DND-41 (cell line): ENCODE measurements at regions not wholly inside any gene's neighbourhood (a gene's known extent, or its start where the extent isn't known, plus 50 kb on each side); places are given as distances from the start of the nearest gene placed in this dataset.

Experiments
- ATAC-seq: fragments of 200-7000 bp; cut with Tn5 transposase; 3 replicates; pipeline ENCODE4 v1.9.1; 2021; ENCODE audit warnings: low read depth; ENCODE audit not compliant: insufficient read depth
- DNase-seq: peaks from one replicate; pipeline ENCODE4 v3.0.0-alpha.2; 2020
- H2AFZ ChIP-seq: 2 replicates; pipeline ENCODE4 v1.6.0; 2012; ENCODE audit warnings: low read depth, low read length
- H3K27ac ChIP-seq: 2 replicates; pipeline ENCODE4 v1.5.1; 2012; ENCODE audit warnings: low read length, inconsistent platforms
- H3K27me3 ChIP-seq: fragments of 200-600 bp; sonication (generic); 2 replicates; pipeline ENCODE4 v1.6.0; 2012; ENCODE audit warnings: low read length, mild to moderate bottlenecking, inconsistent platforms; ENCODE audit not compliant: insufficient read depth, poor library complexity
- H3K36me3 ChIP-seq: 2 replicates; pipeline ENCODE4 v1.5.1; 2012; ENCODE audit warnings: low read length, inconsistent platforms; ENCODE audit not compliant: insufficient read depth
- H3K4me1 ChIP-seq: 2 replicates; pipeline ENCODE4 v1.5.1; 2012; ENCODE audit warnings: mild to moderate bottlenecking, low read length; ENCODE audit not compliant: insufficient read depth
- H3K4me2 ChIP-seq: 2 replicates; pipeline ENCODE4 v1.6.0; 2012; ENCODE audit warnings: mild to moderate bottlenecking, moderate library complexity, low read length, inconsistent platforms; ENCODE audit not compliant: insufficient read depth
- H3K4me3 ChIP-seq, 2 experiments: fragments of 200-600 bp in 1 of 2; shearing (Covaris generic) in 1 of 2; 2 replicates each; pipeline ENCODE4 v1.5.1; 2012 to 2016; ENCODE audit warnings: inconsistent platforms in 2 of 2, low read length in 2 of 2, mild to moderate bottlenecking in 2 of 2, low read depth in 1 of 2, moderate library complexity in 1 of 2
- H3K79me2 ChIP-seq: 2 replicates; pipeline ENCODE4 v1.6.0; 2012; ENCODE audit warnings: low read length, inconsistent platforms; ENCODE audit not compliant: insufficient read depth
- H3K9ac ChIP-seq: 2 replicates; pipeline ENCODE4 v1.6.0; 2012; ENCODE audit warnings: low read depth, mild to moderate bottlenecking, inconsistent platforms, low read length, moderate library complexity
- H3K9me3 ChIP-seq: 2 replicates; pipeline ENCODE4 v1.5.1; 2012; ENCODE audit warnings: low read length, moderate library complexity, mild to moderate bottlenecking, inconsistent platforms; ENCODE audit not compliant: insufficient read depth, severe bottlenecking
- H4K20me1 ChIP-seq: 2 replicates; pipeline ENCODE4 v1.6.0; 2012; ENCODE audit warnings: low read length; ENCODE audit not compliant: insufficient read depth
- CTCF ChIP-seq: IDR thresholded peaks from 2 replicates; pipeline ENCODE4 v1.5.1; 2012; ENCODE audit warnings: borderline replicate concordance, low read length, moderate library complexity, mild to moderate bottlenecking; ENCODE audit not compliant: poor library complexity, severe bottlenecking; ENCODE audit errors: extremely low read depth
- EZH2 ChIP-seq: IDR thresholded peaks from 3 replicates; pipeline ENCODE4 v1.6.1; 2012; ENCODE audit warnings: borderline replicate concordance, low read depth, mild to moderate bottlenecking, moderate library complexity, low read length, inconsistent platforms; ENCODE audit not compliant: severe bottlenecking

DNA sequence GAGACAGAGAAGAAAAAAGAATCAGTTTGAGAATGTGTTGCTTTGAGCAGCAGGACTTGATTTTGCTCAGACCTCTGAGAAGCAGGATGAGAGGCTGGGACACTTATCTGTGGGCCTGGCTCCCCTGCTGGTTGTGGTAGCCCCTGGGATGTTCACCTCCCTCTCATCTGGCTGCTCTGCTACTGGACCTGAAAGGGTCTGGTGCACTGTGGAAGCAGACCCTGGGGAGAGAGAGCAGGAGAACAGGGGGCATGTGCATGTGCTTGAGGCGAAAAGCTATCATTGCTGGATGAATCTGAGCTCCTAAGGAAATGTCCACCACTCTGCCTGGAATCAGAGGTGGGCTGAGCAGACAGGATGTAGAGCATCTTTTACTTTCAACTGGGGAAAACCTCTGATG lies 161.1 kb downstream of the SCP2D1 start:
- H3K4me2 ChIP-seq, result no peak overlapping the region
- no peak overlapping the region for H3K9ac ChIP-seq
- no peak overlapping the region for H2AFZ ChIP-seq
- H3K79me2 ChIP-seq, result no peaks in the 10 kb centered on the region
- TF ChIP-seq EZH2, result no peak
- no peak for TF ChIP-seq CTCF
- no peaks in the 10 kb centered on the region for H3K4me1 ChIP-seq
- H3K36me3 ChIP-seq, result no peaks in the 10 kb centered on the region
- H3K27me3 ChIP-seq, result no peaks in the 10 kb centered on the region
- no peaks in the 10 kb centered on the region for H3K9me3 ChIP-seq
- H3K27ac ChIP-seq, result no peak overlapping the region
- ATAC-seq, result no peak
- no peak overlapping the region for H3K4me3 ChIP-seq
- no peaks in the 10 kb centered on the region for H4K20me1 ChIP-seq
- DNase-seq, result no peak

DNA sequence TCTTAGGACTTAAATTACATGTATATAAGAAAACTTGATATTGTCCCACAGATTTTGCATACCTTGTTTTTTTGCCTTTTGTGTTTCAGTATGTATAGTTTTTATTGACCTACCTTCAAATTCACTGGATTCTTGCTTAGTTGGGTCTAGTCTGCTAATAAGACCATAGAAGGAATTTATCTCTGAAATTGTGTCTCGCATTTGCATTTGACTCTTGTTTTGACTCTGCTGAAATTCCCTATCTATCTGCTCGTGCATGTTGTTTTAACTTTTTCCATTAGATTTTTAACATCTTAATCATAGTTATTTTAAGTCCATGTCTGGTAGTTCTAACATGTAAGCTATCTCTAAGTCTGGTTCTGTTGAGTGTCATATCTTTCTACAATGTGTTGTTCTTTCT lies 163.9 kb downstream of the SCP2D1 start:
- H3K4me1 ChIP-seq, result no peaks in the 10 kb centered on the region
- H3K4me2 ChIP-seq, result no peak overlapping the region
- no peaks in the 10 kb centered on the region for H3K79me2 ChIP-seq
- H3K36me3 ChIP-seq, result no peaks in the 10 kb centered on the region
- H2AFZ ChIP-seq, result no peak overlapping the region
- TF ChIP-seq CTCF (no peak), EZH2 (no peak)
- no peak overlapping the region for H3K27ac ChIP-seq
- ATAC-seq (no peak), DNase-seq (no peak)
- H3K4me3 ChIP-seq, result no peak overlapping the region
- H3K27me3 ChIP-seq, result no peaks in the 10 kb centered on the region
- no peaks in the 10 kb centered on the region for H3K9me3 ChIP-seq
- H4K20me1 ChIP-seq, result no peaks in the 10 kb centered on the region
- no peak overlapping the region for H3K9ac ChIP-seq

- Histone ChIP-seq H2AFZ (no peak overlapping the region), H3K27me3 (no peaks in the 10 kb centered on the region), H3K4me1 (no peaks in the 10 kb centered on the region), H3K27ac (no peak overlapping the region), H3K9me3 (no peaks in the 10 kb centered on the region), H3K4me3 (no peak overlapping the region), H3K36me3 (no peaks in the 10 kb centered on the region), H3K4me2 (no peak overlapping the region), H3K79me2 (no peaks in the 10 kb centered on the region), H4K20me1 (no peaks in the 10 kb centered on the region), H3K9ac (no peak overlapping the region)
- TF ChIP-seq EZH2 (no peak), CTCF (no peak)
- DNase-seq, result no peak
- no peak for ATAC-seq
These were observed 164.7 kb downstream of the SCP2D1 start for GRCh38 chr20:18978311-18978710.

DNA sequence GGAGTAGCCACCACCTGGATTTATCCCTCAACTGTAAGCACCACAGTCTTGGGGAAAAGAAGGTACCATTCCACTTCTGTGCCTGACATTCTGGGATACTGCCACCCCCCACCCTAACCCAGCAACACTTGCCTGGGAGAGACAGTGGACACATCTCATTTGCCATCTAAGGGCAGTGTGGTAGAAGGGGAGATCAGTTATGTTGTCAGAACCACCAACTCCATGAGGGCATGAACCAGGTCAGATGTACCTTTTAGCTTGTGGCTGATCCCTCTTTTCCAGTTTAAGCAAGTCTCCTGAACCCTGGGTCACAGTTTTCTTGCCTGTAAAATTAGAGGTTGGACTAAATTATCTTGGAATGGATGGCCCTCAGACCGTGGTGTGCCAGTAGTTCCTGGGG lies 165.5 kb downstream of the SCP2D1 start:
- Histone ChIP-seq H3K9ac (no peak overlapping the region), H3K4me3 (no peak overlapping the region), H3K27me3 (no peaks in the 10 kb centered on the region), H3K79me2 (no peaks in the 10 kb centered on the region), H3K36me3 (no peaks in the 10 kb centered on the region), H3K9me3 (no peaks in the 10 kb centered on the region), H4K20me1 (no peaks in the 10 kb centered on the region), H3K4me1 (no peaks in the 10 kb centered on the region), H3K27ac (no peak overlapping the region), H3K4me2 (no peak overlapping the region), H2AFZ (no peak overlapping the region)
- no peak for TF ChIP-seq EZH2
- no peak for TF ChIP-seq CTCF
- DNase-seq, result no peak
- ATAC-seq, result no peak
